H9 (cell line): ENCODE measurements at regions not wholly inside any gene's neighbourhood (a gene's known extent, or its start where the extent isn't known, plus 50 kb on each side); places are given as distances from the start of the nearest gene placed in this dataset.

Experiments used
- DNase-seq: peaks from one replicate; pipeline ENCODE4 v3.0.0-alpha.2; 2017
- H2AFZ ChIP-seq: one replicate; pipeline ENCODE4 v1.6.1; 2013; ENCODE audit warnings: mild to moderate bottlenecking, low read length, control low read depth, moderate library complexity
- H2AK5ac ChIP-seq: 2 replicates; pipeline ENCODE4 v1.6.1; 2013; ENCODE audit warnings: low read length, control low read depth, mixed read lengths; ENCODE audit not compliant: insufficient read length
- H2BK120ac ChIP-seq: one replicate; pipeline ENCODE4 v1.6.1; 2013; ENCODE audit warnings: low read depth, mild to moderate bottlenecking, low read length, control low read depth, inconsistent platforms; ENCODE audit not compliant: poor library complexity, severe bottlenecking
- H2BK12ac ChIP-seq: 2 replicates; pipeline ENCODE4 v1.6.1; 2013; ENCODE audit warnings: low read length, control low read depth, mixed read lengths, low read depth; ENCODE audit not compliant: insufficient read length
- H2BK15ac ChIP-seq: 2 replicates; pipeline ENCODE4 v1.6.1; 2013; ENCODE audit warnings: low read depth, low read length, control low read depth
- H2BK20ac ChIP-seq: one replicate; pipeline ENCODE4 v1.6.1; 2013; ENCODE audit warnings: low read depth, mild to moderate bottlenecking, low read length, control low read depth, inconsistent platforms; ENCODE audit not compliant: poor library complexity, severe bottlenecking
- H2BK5ac ChIP-seq: 2 replicates; pipeline ENCODE4 v1.6.1; 2013; ENCODE audit warnings: low read length, control low read depth, mixed read lengths; ENCODE audit not compliant: insufficient read length
- H3K14ac ChIP-seq: 2 replicates; pipeline ENCODE4 v1.6.1; 2013; ENCODE audit warnings: low read length, control low read depth; ENCODE audit not compliant: insufficient read depth
- H3K18ac ChIP-seq: 2 replicates; pipeline ENCODE4 v1.6.1; 2013; ENCODE audit warnings: low read depth, mild to moderate bottlenecking, mixed read lengths, low read length, control low read depth; ENCODE audit not compliant: insufficient read length
- H3K23ac ChIP-seq: 2 replicates; pipeline ENCODE4 v1.6.1; 2013; ENCODE audit warnings: low read length, control low read depth, mixed read lengths, low read depth; ENCODE audit not compliant: insufficient read length
- H3K23me2 ChIP-seq: 2 replicates; pipeline ENCODE4 v1.6.1; 2013; ENCODE audit warnings: low read depth, mild to moderate bottlenecking, mixed read lengths, low read length, control low read depth; ENCODE audit not compliant: insufficient read length, poor library complexity, severe bottlenecking
- H3K27ac ChIP-seq: 2 replicates; pipeline ENCODE4 v1.5.1; 2013; ENCODE audit warnings: low read length, control low read depth, mixed read lengths, low read depth; ENCODE audit not compliant: insufficient read length
- H3K27me3 ChIP-seq: 2 replicates; pipeline ENCODE4 v1.6.1; 2013; ENCODE audit warnings: low read length, control low read depth, inconsistent platforms; ENCODE audit not compliant: insufficient read depth
- H3K4ac ChIP-seq: 2 replicates; pipeline ENCODE4 v1.6.1; 2013; ENCODE audit warnings: low read depth, mild to moderate bottlenecking, control low read depth, inconsistent platforms, low read length, moderate library complexity
- H3K4me1 ChIP-seq: 2 replicates; pipeline ENCODE4 v1.6.1; 2013; ENCODE audit warnings: low read length, control low read depth, inconsistent platforms; ENCODE audit not compliant: insufficient read depth
- H3K4me2 ChIP-seq: 2 replicates; pipeline ENCODE4 v1.6.1; 2013; ENCODE audit warnings: low read length, control low read depth, mixed read lengths; ENCODE audit not compliant: insufficient read length, insufficient read depth
- H3K56ac ChIP-seq: 2 replicates; pipeline ENCODE4 v1.6.1; 2013; ENCODE audit warnings: low read depth, mild to moderate bottlenecking, mixed read lengths, low read length, control low read depth; ENCODE audit not compliant: insufficient read length
- H3K79me1 ChIP-seq: 2 replicates; pipeline ENCODE4 v1.6.1; 2013; ENCODE audit warnings: low read depth, mild to moderate bottlenecking, moderate library complexity, low read length, control low read depth, inconsistent platforms; ENCODE audit not compliant: insufficient read depth, poor library complexity, severe bottlenecking
- H3K79me2 ChIP-seq: 2 replicates; pipeline ENCODE4 v1.6.1; 2013; ENCODE audit warnings: low read length, control low read depth, inconsistent platforms; ENCODE audit not compliant: insufficient read depth
- H3K9ac ChIP-seq: 2 replicates; pipeline ENCODE4 v1.6.1; 2013; ENCODE audit warnings: low read length, control low read depth, mixed read lengths; ENCODE audit not compliant: insufficient read length; ENCODE audit errors: extremely low read depth
- H3K9me3 ChIP-seq: one replicate; pipeline ENCODE4 v1.6.1; 2013; ENCODE audit warnings: low read depth, low read length, inconsistent platforms; ENCODE audit not compliant: control insufficient read depth
- H3T11ph ChIP-seq: one replicate; pipeline ENCODE4 v1.6.1; 2013; ENCODE audit warnings: mild to moderate bottlenecking, low read length, control low read depth, inconsistent platforms
- H4K20me1 ChIP-seq: one replicate; pipeline ENCODE4 v1.6.1; 2013; ENCODE audit not compliant: control insufficient read depth, insufficient read length, insufficient read depth
- H4K5ac ChIP-seq: 2 replicates; pipeline ENCODE4 v1.6.1; 2013; ENCODE audit warnings: low read depth, mild to moderate bottlenecking, mixed read lengths, low read length, control low read depth; ENCODE audit not compliant: insufficient read length
- H4K8ac ChIP-seq: replicated peaks from 2 replicates; pipeline ENCODE4 v1.6.1; 2013; ENCODE audit warnings: low read length, control low read depth, mixed read lengths, low read depth; ENCODE audit not compliant: insufficient read length
- H4K91ac ChIP-seq: 2 replicates; pipeline ENCODE4 v1.6.1; 2013; ENCODE audit warnings: low read depth, mild to moderate bottlenecking, moderate library complexity, mixed read lengths, low read length, control low read depth; ENCODE audit not compliant: insufficient read length
- H3K27ac Mint-ChIP-seq, 3 experiments: 2 replicates in 2 of 3; 3 replicates in 1 of 3; pipeline ENCODE4 v1.8.0; 2020 to 2021; ENCODE audit warnings: mixed read lengths in 3 of 3, mild to moderate bottlenecking in 1 of 3, moderate library complexity in 1 of 3
- H3K27me3 Mint-ChIP-seq: 2 replicates; pipeline ENCODE4 v1.8.0; 2021; ENCODE audit warnings: low read depth, mild to moderate bottlenecking, moderate library complexity, mixed read lengths
- H3K36me3 Mint-ChIP-seq, 3 experiments: 2 replicates in 2 of 3; 3 replicates in 1 of 3; pipeline ENCODE4 v1.8.0; 2020 to 2021; ENCODE audit warnings: low read depth in 3 of 3, mixed read lengths in 3 of 3; ENCODE audit not compliant: insufficient read depth in 1 of 3
- H3K4me1 Mint-ChIP-seq, 2 experiments: 2 replicates each; pipeline ENCODE4 v1.8.0; 2020; ENCODE audit warnings: mixed read lengths in 2 of 2
- H3K4me3 Mint-ChIP-seq, 2 experiments: 2 replicates in 1 of 2; 3 replicates in 1 of 2; pipeline ENCODE4 v1.8.0; 2020 to 2021; ENCODE audit warnings: mild to moderate bottlenecking in 2 of 2, mixed read lengths in 2 of 2, moderate library complexity in 1 of 2
- H3K9me3 Mint-ChIP-seq, 2 experiments: 2 replicates in 1 of 2; 3 replicates in 1 of 2; pipeline ENCODE4 v1.8.0; 2020; ENCODE audit warnings: mild to moderate bottlenecking in 2 of 2, mixed read lengths in 2 of 2, moderate library complexity in 1 of 2
- CTCF ChIP-seq: fragments of 200-600 bp; sonication (generic); conservative IDR thresholded peaks from 3 replicates; pipeline ENCODE4 v1.8.0; 2021; ENCODE audit warnings: antibody characterized with exemption, mild to moderate bottlenecking
- WGBS: extraction: QIAGEN DNeasy Blood & Tissue Kit; methylation state at CpG from one replicate; pipeline ENCODE4 v1.1.7; 2013; ENCODE audit warnings: missing lambda C conversion rate, low lambda C conversion rate, mixed read lengths; ENCODE audit not compliant: insufficient read length; ENCODE audit errors: extremely low coverage; 5-methylcytosine and 5-hydroxymethylcytosine counted together

- Mint-ChIP-seq H3K27me3 (no peaks in the 10 kb centered on the region), H3K27ac (no peak overlapping the region), H3K36me3 (no peaks in the 10 kb centered on the region), H3K4me3 (no peak overlapping the region), H3K9me3 (no peaks in the 10 kb centered on the region), H3K4me1 (no peaks in the 10 kb centered on the region)
- no peak overlapping the region for H3K14ac ChIP-seq
- no peaks in the 10 kb centered on the region for H3K27me3 ChIP-seq
- no peak overlapping the region for H4K5ac ChIP-seq
- H2BK120ac ChIP-seq: no peak overlapping the region
- H2AK5ac ChIP-seq: no peak overlapping the region
- no peak overlapping the region for H3T11ph ChIP-seq
- no CpG with 5 or more reads among the region's 2 CpGs for WGBS
- no peak overlapping the region for H2AFZ ChIP-seq
- no peak for TF ChIP-seq CTCF
- no peaks in the 10 kb centered on the region for H3K9me3 ChIP-seq
- no peak overlapping the region for H4K8ac ChIP-seq
- DNase-seq: no peak
- H2BK12ac ChIP-seq: no peak overlapping the region
- no peak overlapping the region for H3K56ac ChIP-seq
- H3K4me2 ChIP-seq: no peak overlapping the region
- H3K23me2 ChIP-seq: no peaks in the 10 kb centered on the region
- no peak overlapping the region for H2BK20ac ChIP-seq
- no peaks in the 10 kb centered on the region for H3K79me2 ChIP-seq
- no peak overlapping the region for H3K18ac ChIP-seq
- no peak overlapping the region for H3K23ac ChIP-seq
- H3K4me1 ChIP-seq: no peaks in the 10 kb centered on the region
- no peaks in the 10 kb centered on the region for H4K20me1 ChIP-seq
- H3K4ac ChIP-seq: no peak overlapping the region
- H2BK5ac ChIP-seq: no peak overlapping the region
- H3K9ac ChIP-seq: no peak overlapping the region
- H3K79me1 ChIP-seq: no peaks in the 10 kb centered on the region
- H4K91ac ChIP-seq: no peak overlapping the region
- H3K27ac ChIP-seq: no peak overlapping the region
- no peak overlapping the region for H2BK15ac ChIP-seq
Measured at GRCh38 chr6:74976701-74977100, 229.2 kb downstream of the COL12A1 start.
